OCI-LY7 (cell line): ENCODE measurements at regions not wholly inside any gene's neighbourhood (a gene's known extent, or its start where the extent isn't known, plus 50 kb on each side); places are given as distances from the start of the nearest gene placed in this dataset.

Experiments
- EZH2phosphoT487 ChIP-seq: fragments of 200-600 bp; sonication (generic); IDR thresholded peaks from 2 replicates; pipeline ENCODE4 v1.6.1; 2018; ENCODE audit warnings: low read depth, borderline replicate concordance, mild to moderate bottlenecking, mixed run types, antibody characterized with exemption, low read length, moderate library complexity, mixed read lengths
- TF ChIP-seq, protein P1 (sequence below): fragments of 200-600 bp; sonication (generic); conservative IDR thresholded peaks from 2 replicates; pipeline ENCODE4 v1.5.1; 2014; ENCODE audit warnings: mild to moderate bottlenecking, antibody characterized with exemption, low read length, moderate library complexity, mixed read lengths

DNA sequence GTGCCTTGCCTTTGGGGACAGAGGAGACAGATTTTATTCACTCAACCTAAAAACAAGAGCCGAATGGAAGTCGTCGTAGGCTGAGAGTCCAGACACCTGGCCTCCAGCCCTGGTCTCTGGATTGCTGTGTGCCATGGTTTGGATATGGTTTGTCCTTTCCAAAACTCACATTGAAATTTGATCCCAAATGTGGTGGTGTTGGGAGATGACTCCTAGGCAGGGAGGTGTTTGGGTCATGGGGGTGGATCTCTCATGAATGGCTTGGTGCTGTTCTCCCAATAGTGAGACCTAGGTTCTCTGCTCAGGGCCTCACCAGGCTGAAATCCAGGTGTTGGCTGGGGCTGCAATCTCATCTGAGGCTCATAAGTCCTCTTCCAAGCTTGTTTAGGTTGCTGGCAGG lies 75.5 kb downstream of the FOXD2 start:
- TF ChIP-seq, protein P1, sequence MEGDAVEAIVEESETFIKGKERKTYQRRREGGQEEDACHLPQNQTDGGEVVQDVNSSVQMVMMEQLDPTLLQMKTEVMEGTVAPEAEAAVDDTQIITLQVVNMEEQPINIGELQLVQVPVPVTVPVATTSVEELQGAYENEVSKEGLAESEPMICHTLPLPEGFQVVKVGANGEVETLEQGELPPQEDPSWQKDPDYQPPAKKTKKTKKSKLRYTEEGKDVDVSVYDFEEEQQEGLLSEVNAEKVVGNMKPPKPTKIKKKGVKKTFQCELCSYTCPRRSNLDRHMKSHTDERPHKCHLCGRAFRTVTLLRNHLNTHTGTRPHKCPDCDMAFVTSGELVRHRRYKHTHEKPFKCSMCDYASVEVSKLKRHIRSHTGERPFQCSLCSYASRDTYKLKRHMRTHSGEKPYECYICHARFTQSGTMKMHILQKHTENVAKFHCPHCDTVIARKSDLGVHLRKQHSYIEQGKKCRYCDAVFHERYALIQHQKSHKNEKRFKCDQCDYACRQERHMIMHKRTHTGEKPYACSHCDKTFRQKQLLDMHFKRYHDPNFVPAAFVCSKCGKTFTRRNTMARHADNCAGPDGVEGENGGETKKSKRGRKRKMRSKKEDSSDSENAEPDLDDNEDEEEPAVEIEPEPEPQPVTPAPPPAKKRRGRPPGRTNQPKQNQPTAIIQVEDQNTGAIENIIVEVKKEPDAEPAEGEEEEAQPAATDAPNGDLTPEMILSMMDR = no peak
- TF ChIP-seq EZH2phosphoT487 = no peak
